ENCODE measurements at regions not wholly inside any gene's neighbourhood (a gene's known extent, or its start where the extent isn't known, plus 50 kb on each side); places are given as distances from the start of the nearest gene placed in this dataset.

GRCh38 chrX:120755066-120755846 lies 120.4 kb downstream of the CT47B1 start:
- no peak for DNase-seq (ENCODE audit: low read depth)
- H3K4me3 ChIP-seq (ENCODE audit: low read depth, low read length) = no peak overlapping the region
- no peak for TF ChIP-seq CTCF (conservative IDR thresholded peaks at IDR 0.05; ENCODE audit: low read depth, low read length)

- no peak overlapping the region for H3K4me3 ChIP-seq (ENCODE audit: low read depth, low read length)
- no peak for TF ChIP-seq CTCF (conservative IDR thresholded peaks at IDR 0.05; ENCODE audit: low read depth, low read length)
- no peak for DNase-seq (ENCODE audit: low read depth)
Observed at GRCh38 chrX:120753413-120754251, 122.0 kb downstream of the CT47B1 start.

- no peak for DNase-seq (ENCODE audit: low read depth)
- no peak for TF ChIP-seq CTCF (conservative IDR thresholded peaks at IDR 0.05; ENCODE audit: low read depth, low read length)
- no peak overlapping the region for H3K4me3 ChIP-seq (ENCODE audit: low read depth, low read length)
Observed at GRCh38 chrX:120752431-120753082, 122.7 kb upstream of the C1GALT1C1 start.

GRCh38 chrX:120751683-120752082 lies 121.8 kb upstream of the C1GALT1C1 start:
- H3K4me3 ChIP-seq (ENCODE audit: low read depth, low read length) = no peak overlapping the region
- DNase-seq (ENCODE audit: low read depth) = no peak
- no peak for TF ChIP-seq CTCF (conservative IDR thresholded peaks at IDR 0.05; ENCODE audit: low read depth, low read length)

- DNase-seq (ENCODE audit: low read depth) = no peak
- H3K4me3 ChIP-seq (ENCODE audit: low read depth, low read length) = no peak overlapping the region
- no peak for TF ChIP-seq CTCF (conservative IDR thresholded peaks at IDR 0.05; ENCODE audit: low read depth, low read length)
Observed at GRCh38 chrX:120750381-120750780, 120.5 kb upstream of the C1GALT1C1 start.

GRCh38 chrX:120749141-120749846 lies 119.4 kb upstream of the C1GALT1C1 start:
- DNase-seq (ENCODE audit: low read depth) = no peak
- TF ChIP-seq CTCF (conservative IDR thresholded peaks at IDR 0.05; ENCODE audit: low read depth, low read length) = no peak
- H3K4me3 ChIP-seq (ENCODE audit: low read depth, low read length) = no peak overlapping the region
